LNCAP (cell line): ENCODE measurements at regions not wholly inside any gene's neighbourhood (a gene's known extent, or its start where the extent isn't known, plus 50 kb on each side); places are given as distances from the start of the nearest gene placed in this dataset.

Experiments
- TF ChIP-seq, protein P1 (sequence below): fragments of 450-650 bp; IDR thresholded peaks from 2 replicates; pipeline ENCODE4 v1.5.1; 2017; ENCODE audit warnings: mild to moderate bottlenecking

GRCh38 chr1:5291889-5292288, 637.5 kb downstream of the AJAP1 start:
- TF ChIP-seq, protein P1, sequence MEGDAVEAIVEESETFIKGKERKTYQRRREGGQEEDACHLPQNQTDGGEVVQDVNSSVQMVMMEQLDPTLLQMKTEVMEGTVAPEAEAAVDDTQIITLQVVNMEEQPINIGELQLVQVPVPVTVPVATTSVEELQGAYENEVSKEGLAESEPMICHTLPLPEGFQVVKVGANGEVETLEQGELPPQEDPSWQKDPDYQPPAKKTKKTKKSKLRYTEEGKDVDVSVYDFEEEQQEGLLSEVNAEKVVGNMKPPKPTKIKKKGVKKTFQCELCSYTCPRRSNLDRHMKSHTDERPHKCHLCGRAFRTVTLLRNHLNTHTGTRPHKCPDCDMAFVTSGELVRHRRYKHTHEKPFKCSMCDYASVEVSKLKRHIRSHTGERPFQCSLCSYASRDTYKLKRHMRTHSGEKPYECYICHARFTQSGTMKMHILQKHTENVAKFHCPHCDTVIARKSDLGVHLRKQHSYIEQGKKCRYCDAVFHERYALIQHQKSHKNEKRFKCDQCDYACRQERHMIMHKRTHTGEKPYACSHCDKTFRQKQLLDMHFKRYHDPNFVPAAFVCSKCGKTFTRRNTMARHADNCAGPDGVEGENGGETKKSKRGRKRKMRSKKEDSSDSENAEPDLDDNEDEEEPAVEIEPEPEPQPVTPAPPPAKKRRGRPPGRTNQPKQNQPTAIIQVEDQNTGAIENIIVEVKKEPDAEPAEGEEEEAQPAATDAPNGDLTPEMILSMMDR: no peak

- TF ChIP-seq, protein P1: no peak
Measured at GRCh38 chr1:5287178-5288150, 633.1 kb downstream of the AJAP1 start.

GRCh38 chr1:5286244-5286643, 631.8 kb downstream of the AJAP1 start:
- TF ChIP-seq, protein P1: no peak

DNA sequence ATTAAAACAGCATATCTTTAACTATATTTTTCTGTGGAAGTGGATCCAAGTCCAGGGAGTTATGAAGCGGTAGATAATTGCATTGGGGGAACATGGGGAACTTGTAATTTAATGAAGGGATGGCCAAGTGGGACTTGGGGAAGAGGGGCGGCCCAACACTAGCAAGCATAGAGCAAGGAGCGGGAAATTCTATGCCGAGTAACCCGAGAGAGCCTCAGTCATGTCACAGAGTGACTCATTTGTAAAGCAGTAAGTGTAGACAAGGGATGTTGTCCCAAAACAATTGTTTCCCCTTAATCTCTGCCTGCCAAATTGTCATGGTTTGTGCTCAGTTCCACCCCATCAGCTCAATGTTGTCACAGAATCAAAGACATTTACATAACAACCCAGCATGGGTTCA, 620.1 kb downstream of the AJAP1 start:
- TF ChIP-seq, protein P1: no peak

DNA sequence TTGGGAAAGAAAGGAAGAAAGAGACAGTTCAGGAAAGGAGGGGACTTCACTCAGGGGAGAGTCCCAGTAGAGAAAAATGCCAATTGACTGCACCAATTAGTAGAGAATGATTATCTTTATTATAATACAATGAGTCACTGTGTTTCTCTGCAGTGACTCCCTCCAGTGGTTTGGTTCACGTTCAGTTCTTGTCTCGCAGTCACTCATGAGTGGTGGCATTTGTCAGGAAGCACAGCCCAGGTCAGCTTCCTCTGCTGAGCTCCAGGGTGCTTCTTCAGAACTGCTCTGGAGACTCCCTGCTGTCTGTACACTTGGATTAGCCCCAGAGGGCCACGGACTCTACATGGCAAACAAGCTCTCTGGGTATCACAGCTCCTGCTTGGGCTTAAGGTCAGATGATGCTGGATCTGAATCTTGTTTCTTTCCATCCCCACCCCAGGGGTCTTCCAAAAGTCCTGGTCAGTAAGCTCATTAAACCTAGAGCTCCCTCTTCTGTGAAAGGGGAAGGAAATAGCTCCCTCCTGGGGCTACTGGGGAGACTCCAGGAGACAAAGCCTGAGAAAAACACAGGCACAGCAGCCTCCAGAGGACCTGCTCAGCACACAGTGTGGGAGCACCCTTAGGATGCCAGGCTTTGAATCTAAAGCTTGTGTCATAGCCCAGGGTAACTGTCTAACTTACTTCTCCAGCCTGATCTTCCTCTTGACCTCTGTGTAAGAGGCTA, 619.0 kb downstream of the AJAP1 start:
- TF ChIP-seq, protein P1: no peak

- TF ChIP-seq, protein P1: no peak
Measured at GRCh38 chr1:5272325-5272724, 617.9 kb downstream of the AJAP1 start.

GRCh38 chr1:5271264-5271663, 616.9 kb downstream of the AJAP1 start:
- TF ChIP-seq, protein P1: no peak
